GM12878 (cell line): ENCODE measurements at regions not wholly inside any gene's neighbourhood (a gene's known extent, or its start where the extent isn't known, plus 50 kb on each side); places are given as distances from the start of the nearest gene placed in this dataset.

Experiments used
- ATAC-seq: fragments of 200-7000 bp; cut with Tn5 transposase; 3 replicates; pipeline ENCODE4 v1.9.1; 2020; ENCODE audit warnings: mild to moderate bottlenecking, moderate library complexity
- BruUV-seq: library from RNA; stranded (reverse); fragments of 400-500 nt; replicated peaks from 2 replicates; lab custom pipeline; 2021; lab: Mats Ljungman, UMichigan
- CTCF ChIA-PET: fragments of 300-600 bp; sonication (Branson Sonifier 250); formaldehyde crosslinking; extraction: SDS; loops from one replicate; lab custom pipeline; 2021; ENCODE audit warnings: inconsistent platforms; lab: Yijun Ruan, JAX
- POLR2A ChIA-PET: fragments of 350-600 bp; formaldehyde crosslinking; extraction: SDS; loops from one replicate; lab custom pipeline; 2021; ENCODE audit warnings: inconsistent platforms; lab: Charles Lee
- RAD21 ChIA-PET: fragments of 300-600 bp; sonication (Branson Sonifier 250); formaldehyde crosslinking; loops from one replicate; lab custom pipeline; 2023; ENCODE audit warnings: antibody characterized with exemption; ENCODE audit not compliant: unreplicated experiment; lab: Charles Lee
- SMC1A ChIA-PET: fragments of 300-600 bp; sonication (Branson Sonifier 250); formaldehyde crosslinking; loops from one replicate; lab custom pipeline; 2023; ENCODE audit not compliant: unreplicated experiment, uncharacterized antibody; lab: Charles Lee
- DNase-seq: peaks from one replicate; pipeline ENCODE4 v3.0.0-alpha.2; 2011; ENCODE audit warnings: low read depth, low spot score
- FAIRE-seq: peaks from 3 replicates; lab custom pipeline; 2011; peaks lifted over from hg19 to GRCh38; lab: Jason Lieb, UNC
- H2AFZ ChIP-seq: 2 replicates; pipeline ENCODE4 v1.6.0; 2011; ENCODE audit warnings: low read depth, low read length, control low read depth; ENCODE audit not compliant: control insufficient read depth
- H3K27ac ChIP-seq: 2 replicates; pipeline ENCODE4 v1.5.1; 2011; ENCODE audit warnings: control low read depth; ENCODE audit not compliant: control insufficient read depth, insufficient read depth
- H3K27me3 ChIP-seq, 2 experiments: replicated peaks in 1 of 2; 2 replicates each; pipeline versions ENCODE4 v1.6.0 to v1.6.1; 2011; ENCODE audit warnings: low read length in 1 of 2; ENCODE audit not compliant: control insufficient read depth in 2 of 2, insufficient read depth in 2 of 2
- H3K36me3 ChIP-seq, 2 experiments: 2 replicates each; pipeline ENCODE4 v1.5.1; 2011; ENCODE audit warnings: low read length in 1 of 2; ENCODE audit not compliant: control insufficient read depth in 2 of 2, insufficient read depth in 2 of 2
- H3K4me1 ChIP-seq: 2 replicates; pipeline ENCODE4 v1.6.1; 2011; ENCODE audit warnings: mild to moderate bottlenecking, low read length, moderate library complexity, mixed read lengths; ENCODE audit not compliant: control insufficient read depth, insufficient read depth
- H3K4me2 ChIP-seq: 2 replicates; pipeline ENCODE4 v1.6.0; 2011; ENCODE audit warnings: control low read depth; ENCODE audit not compliant: control insufficient read depth, insufficient read depth
- H3K4me3 ChIP-seq: fragments of 200-600 bp; sonication (generic); 2 replicates; pipeline ENCODE4 v1.5.1; 2016
- H3K79me2 ChIP-seq: 2 replicates; pipeline ENCODE4 v1.6.0; 2011; ENCODE audit warnings: low read length; ENCODE audit not compliant: control insufficient read depth, insufficient read depth
- H3K9ac ChIP-seq: 2 replicates; pipeline ENCODE4 v1.8.0; 2011; ENCODE audit warnings: low read length, control low read depth, mixed read lengths; ENCODE audit not compliant: control insufficient read depth, insufficient read depth
- H3K9me3 ChIP-seq: replicated peaks from 3 replicates; pipeline ENCODE4 v1.5.1; 2011; ENCODE audit warnings: mild to moderate bottlenecking, low read length; ENCODE audit not compliant: control insufficient read depth, insufficient read depth
- H4K20me1 ChIP-seq: 2 replicates; pipeline ENCODE4 v1.6.0; 2011; ENCODE audit not compliant: control insufficient read depth, insufficient read depth
- BMI1 ChIP-seq: fragments of 450-650 bp; IDR thresholded peaks from 2 replicates; pipeline ENCODE4 v1.6.1; 2016; ENCODE audit warnings: mild to moderate bottlenecking, moderate library complexity, borderline replicate concordance
- ETV6 ChIP-seq, 2 experiments: fragments of 450-650 bp in 1 of 2; IDR thresholded peaks in 1 of 2; conservative IDR thresholded peaks in 1 of 2; 2 replicates each; pipeline ENCODE4 v1.6.1; 2014; ENCODE audit warnings: antibody characterized with exemption in 1 of 2, borderline replicate concordance in 1 of 2, low read depth in 1 of 2, mild to moderate bottlenecking in 1 of 2, moderate library complexity in 1 of 2
- HDAC2 ChIP-seq: fragments of 200-600 bp; sonication (generic); IDR thresholded peaks from 2 replicates; pipeline ENCODE4 v1.6.1; 2017
- IKZF2 ChIP-seq, 2 experiments: fragments of 450-650 bp; IDR thresholded peaks; 2 replicates each; pipeline ENCODE4 v1.6.1; 2017; ENCODE audit warnings: mild to moderate bottlenecking in 2 of 2, moderate library complexity in 2 of 2
- KAT2A ChIP-seq: conservative IDR thresholded peaks from 2 replicates; pipeline ENCODE4 v1.6.1; 2011; ENCODE audit warnings: low read depth, low read length; ENCODE audit not compliant: control insufficient read depth
- SP1 ChIP-seq: IDR thresholded peaks from one replicate; pipeline ENCODE4 v1.6.1; 2011; ENCODE audit warnings: low read depth, low read length
- SREBF1 ChIP-seq: IDR thresholded peaks from 2 replicates; pipeline ENCODE4 v1.6.1; 2012; ENCODE audit warnings: mild to moderate bottlenecking, low read length
- SUZ12 ChIP-seq: fragments of 200-600 bp; sonication (generic); IDR thresholded peaks from one replicate; pipeline ENCODE4 v1.6.1; 2018; ENCODE audit warnings: antibody characterized with exemption, mild to moderate bottlenecking; ENCODE audit not compliant: unreplicated experiment
- ZNF384 ChIP-seq: IDR thresholded peaks from 2 replicates; pipeline ENCODE4 v1.6.1; 2012; ENCODE audit warnings: low read depth, mild to moderate bottlenecking, low read length, improper control_type of control experiment, borderline replicate concordance
- WGBS: methylation state at CpG from one replicate; pipeline ENCODE4 v1.1.6; 2016; ENCODE audit warnings: low lambda C conversion rate; ENCODE audit not compliant: insufficient replicate concordance, insufficient coverage; ENCODE audit errors: missing lambda C conversion rate; 5-methylcytosine and 5-hydroxymethylcytosine counted together
- in situ Hi-C: fragments of 300-500 bp; cut with MboI; formaldehyde crosslinking; loops from 9 replicates; pipeline ENCODE4 v1.14.3; 2018; ENCODE audit warnings: mixed read lengths
- intact Hi-C: fragments of 100-400 bp; cut with micrococcal nuclease; formaldehyde crosslinking; loops from one replicate; pipeline ENCODE4 v1.14.2; 2022; ENCODE audit not compliant: unreplicated experiment
- TF ChIP-seq, protein P1 (sequence below): IDR thresholded peaks from 2 replicates; pipeline ENCODE4 v1.6.1; 2012; ENCODE audit warnings: low read depth, low read length, improper control_type of control experiment
- TF ChIP-seq, protein P2 (sequence below): fragments of 450-650 bp; IDR thresholded peaks from 2 replicates; pipeline ENCODE4 v1.6.1; 2017; ENCODE audit warnings: borderline replicate concordance
- TF ChIP-seq, protein P3 (sequence below): fragments of 450-650 bp; formaldehyde crosslinking; IDR thresholded peaks from 2 replicates; pipeline ENCODE4 v1.4.0; 2022; ENCODE audit warnings: mild to moderate bottlenecking, moderate library complexity

DNA sequence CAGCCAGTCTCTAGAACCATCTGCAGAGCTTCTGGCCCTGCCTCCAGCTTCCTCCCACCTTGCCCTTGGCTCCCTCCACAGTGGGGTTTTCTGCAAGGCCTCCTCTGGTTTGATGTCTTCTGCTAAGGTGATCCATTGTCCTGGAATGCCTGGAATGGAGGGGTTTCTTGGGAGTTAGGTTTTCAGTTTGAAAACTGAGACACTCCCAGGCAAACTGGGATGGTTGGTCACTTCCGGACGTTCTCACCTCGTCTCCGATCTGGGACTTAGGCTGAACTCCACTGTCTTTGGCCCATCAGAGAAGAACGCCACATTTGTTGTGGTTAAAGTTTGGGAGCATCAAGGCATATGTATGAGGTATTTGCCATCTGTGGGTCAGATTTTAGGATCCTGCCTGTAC lies 77.4 kb upstream of the KLHL25 start:
- TF ChIP-seq, protein P1, sequence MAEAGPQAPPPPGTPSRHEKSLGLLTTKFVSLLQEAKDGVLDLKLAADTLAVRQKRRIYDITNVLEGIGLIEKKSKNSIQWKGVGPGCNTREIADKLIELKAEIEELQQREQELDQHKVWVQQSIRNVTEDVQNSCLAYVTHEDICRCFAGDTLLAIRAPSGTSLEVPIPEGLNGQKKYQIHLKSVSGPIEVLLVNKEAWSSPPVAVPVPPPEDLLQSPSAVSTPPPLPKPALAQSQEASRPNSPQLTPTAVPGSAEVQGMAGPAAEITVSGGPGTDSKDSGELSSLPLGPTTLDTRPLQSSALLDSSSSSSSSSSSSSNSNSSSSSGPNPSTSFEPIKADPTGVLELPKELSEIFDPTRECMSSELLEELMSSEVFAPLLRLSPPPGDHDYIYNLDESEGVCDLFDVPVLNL, result no peak
- TF ChIP-seq ZNF384 (no peak), HDAC2 (no peak), SP1 (no peak), SREBF1 (no peak), ETV6 (conservative IDR thresholded peaks at IDR 0.05 in 1 of 2, IDR thresholded peaks at IDR 0.05 in 1 of 2; ENCODE audit: borderline replicate concordance in 1 of 2, low read depth in 1 of 2) (no peak), BMI1 (no peak), KAT2A (no peak), IKZF2 (IDR thresholded peaks at IDR 0.05) (no peak), SUZ12 (no peak)
- TF ChIP-seq, protein P2, sequence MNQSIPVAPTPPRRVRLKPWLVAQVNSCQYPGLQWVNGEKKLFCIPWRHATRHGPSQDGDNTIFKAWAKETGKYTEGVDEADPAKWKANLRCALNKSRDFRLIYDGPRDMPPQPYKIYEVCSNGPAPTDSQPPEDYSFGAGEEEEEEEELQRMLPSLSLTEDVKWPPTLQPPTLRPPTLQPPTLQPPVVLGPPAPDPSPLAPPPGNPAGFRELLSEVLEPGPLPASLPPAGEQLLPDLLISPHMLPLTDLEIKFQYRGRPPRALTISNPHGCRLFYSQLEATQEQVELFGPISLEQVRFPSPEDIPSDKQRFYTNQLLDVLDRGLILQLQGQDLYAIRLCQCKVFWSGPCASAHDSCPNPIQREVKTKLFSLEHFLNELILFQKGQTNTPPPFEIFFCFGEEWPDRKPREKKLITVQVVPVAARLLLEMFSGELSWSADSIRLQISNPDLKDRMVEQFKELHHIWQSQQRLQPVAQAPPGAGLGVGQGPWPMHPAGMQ, result no peak
- TF ChIP-seq, protein P3, sequence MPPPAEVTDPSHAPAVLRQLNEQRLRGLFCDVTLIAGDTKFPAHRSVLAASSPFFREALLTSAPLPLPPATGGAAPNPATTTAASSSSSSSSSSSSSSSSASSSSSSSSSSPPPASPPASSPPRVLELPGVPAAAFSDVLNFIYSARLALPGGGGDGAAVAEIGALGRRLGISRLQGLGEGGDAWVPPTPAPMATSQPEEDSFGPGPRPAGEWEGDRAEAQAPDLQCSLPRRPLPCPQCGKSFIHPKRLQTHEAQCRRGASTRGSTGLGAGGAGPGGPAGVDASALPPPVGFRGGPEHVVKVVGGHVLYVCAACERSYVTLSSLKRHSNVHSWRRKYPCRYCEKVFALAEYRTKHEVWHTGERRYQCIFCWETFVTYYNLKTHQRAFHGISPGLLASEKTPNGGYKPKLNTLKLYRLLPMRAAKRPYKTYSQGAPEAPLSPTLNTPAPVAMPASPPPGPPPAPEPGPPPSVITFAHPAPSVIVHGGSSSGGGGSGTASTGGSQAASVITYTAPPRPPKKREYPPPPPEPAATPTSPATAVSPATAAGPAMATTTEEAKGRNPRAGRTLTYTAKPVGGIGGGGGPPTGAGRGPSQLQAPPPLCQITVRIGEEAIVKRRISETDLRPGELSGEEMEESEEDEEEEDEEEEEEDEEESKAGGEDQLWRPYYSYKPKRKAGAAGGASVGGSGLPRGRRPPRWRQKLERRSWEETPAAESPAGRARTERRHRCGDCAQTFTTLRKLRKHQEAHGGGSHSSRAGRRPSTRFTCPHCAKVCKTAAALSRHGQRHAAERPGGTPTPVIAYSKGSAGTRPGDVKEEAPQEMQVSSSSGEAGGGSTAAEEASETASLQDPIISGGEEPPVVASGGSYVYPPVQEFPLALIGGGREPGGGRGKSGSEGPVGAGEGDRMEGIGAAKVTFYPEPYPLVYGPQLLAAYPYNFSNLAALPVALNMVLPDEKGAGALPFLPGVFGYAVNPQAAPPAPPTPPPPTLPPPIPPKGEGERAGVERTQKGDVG, result no peak
- no peak for DNase-seq
- Histone ChIP-seq H3K36me3 (no peaks in the 10 kb centered on the region), H3K27ac (no peak overlapping the region), H4K20me1 (no peaks in the 10 kb centered on the region), H3K4me3 (no peak overlapping the region), H2AFZ (no peak overlapping the region), H3K4me1 (no peaks in the 10 kb centered on the region), H3K79me2 (no peaks in the 10 kb centered on the region), H3K9me3 (no peaks in the 10 kb centered on the region), H3K27me3 (peaks cover 0 to 3% of the 10 kb centered on the region in 2 experiments; a peak in 2 of 4 replicates), H3K9ac (no peak overlapping the region), H3K4me2 (no peak overlapping the region)
- POLR2A ChIA-PET, result no interaction called here
- in situ Hi-C loops (no loop called here), intact Hi-C loops (no loop called here)
- no peak for FAIRE-seq
- 30% methylated on average over 5 of the region's 5 CpGs for WGBS
- SMC1A ChIA-PET, result no interaction called here
- CTCF ChIA-PET, result interaction anchor here (1.4 kb wide), 1 partner anchor 871 kb away, joined by 4 read pairs; no protein-coding TSS in a partner anchor
- ATAC-seq, result no peak
- BruUV-seq, result no TSS peak
- RAD21 ChIA-PET, result no interaction called here
